OCI-LY7 (cell line): ENCODE measurements at regions not wholly inside any gene's neighbourhood (a gene's known extent, or its start where the extent isn't known, plus 50 kb on each side); places are given as distances from the start of the nearest gene placed in this dataset.

Experiments
- BruUV-seq: library from RNA; stranded (reverse); fragments of 400-500 nt; replicated peaks from 2 replicates; lab custom pipeline; 2021; lab: Mats Ljungman, UMichigan
- CTCF ChIA-PET: fragments of 300-600 bp; sonication (Branson Sonifier 250); formaldehyde crosslinking; loops from one replicate; lab custom pipeline; 2022; ENCODE audit warnings: antibody characterized with exemption; ENCODE audit not compliant: unreplicated experiment; lab: Charles Lee
- POLR2A ChIA-PET: fragments of 300-600 bp; sonication (Branson Sonifier 250); formaldehyde crosslinking; loops from one replicate; lab custom pipeline; 2022; ENCODE audit warnings: antibody characterized with exemption; lab: Charles Lee
- DNase-seq: peaks from one replicate; pipeline ENCODE4 v3.0.0-alpha.2; 2015; ENCODE audit warnings: low spot score
- H2AFZ ChIP-seq: fragments of 200-600 bp; sonication (generic), shearing (Covaris generic); 2 replicates; pipeline ENCODE4 v1.6.1; 2014; ENCODE audit warnings: mild to moderate bottlenecking, antibody characterized with exemption, low read length, moderate library complexity
- H3K27ac ChIP-seq: fragments of 200-600 bp; sonication (generic); 2 replicates; pipeline ENCODE4 v1.5.1; 2014; ENCODE audit warnings: mixed run types, low read depth, mild to moderate bottlenecking, moderate library complexity, low read length, inconsistent platforms; ENCODE audit not compliant: poor library complexity, severe bottlenecking
- H3K36me3 ChIP-seq: fragments of 200-600 bp; sonication (generic); 2 replicates; pipeline ENCODE4 v1.6.1; 2014; ENCODE audit warnings: mild to moderate bottlenecking, antibody characterized with exemption, low read length, moderate library complexity, mixed read lengths; ENCODE audit not compliant: insufficient read depth
- H3K4me1 ChIP-seq: fragments of 200-600 bp; sonication (generic); 2 replicates; pipeline ENCODE4 v1.5.1; 2014; ENCODE audit warnings: mild to moderate bottlenecking, low read length; ENCODE audit not compliant: insufficient read depth, poor library complexity, severe bottlenecking
- H3K4me2 ChIP-seq: fragments of 200-600 bp; sonication (generic); 2 replicates; pipeline ENCODE4 v1.6.1; 2014; ENCODE audit warnings: mild to moderate bottlenecking, low read length
- H3K4me3 ChIP-seq: fragments of 200-600 bp; sonication (generic); 2 replicates; pipeline ENCODE4 v1.5.1; 2014; ENCODE audit warnings: mild to moderate bottlenecking, low read depth, low read length; ENCODE audit not compliant: poor library complexity, severe bottlenecking
- H3K79me2 ChIP-seq: fragments of 200-600 bp; sonication (generic); 2 replicates; pipeline ENCODE4 v1.6.1; 2016; ENCODE audit warnings: low read depth, mild to moderate bottlenecking, low read length, moderate library complexity, mixed read lengths; ENCODE audit not compliant: insufficient read depth
- H3K9me2 ChIP-seq: fragments of 200-600 bp; sonication (generic); 2 replicates; pipeline ENCODE4 v1.6.1; 2016; ENCODE audit warnings: mild to moderate bottlenecking, low read length, mixed read lengths; ENCODE audit not compliant: insufficient read depth
- H3K9me3 ChIP-seq: fragments of 200-600 bp; sonication (generic); 2 replicates; pipeline ENCODE4 v1.6.1; 2014; ENCODE audit warnings: mild to moderate bottlenecking, mixed run types, low read length, mixed read lengths
- H4K20me1 ChIP-seq: fragments of 200-600 bp; sonication (generic); 2 replicates; pipeline ENCODE4 v1.6.1; 2014; ENCODE audit warnings: mild to moderate bottlenecking, antibody characterized with exemption, low read length, moderate library complexity, mixed read lengths; ENCODE audit not compliant: insufficient read depth
- CTCF ChIP-seq: fragments of 200-600 bp; sonication (generic); conservative IDR thresholded peaks from 2 replicates; pipeline ENCODE4 v1.5.1; 2014; ENCODE audit warnings: mild to moderate bottlenecking, antibody characterized with exemption, low read length, moderate library complexity, mixed read lengths
- EZH2phosphoT487 ChIP-seq: fragments of 200-600 bp; sonication (generic); IDR thresholded peaks from 2 replicates; pipeline ENCODE4 v1.6.1; 2018; ENCODE audit warnings: low read depth, borderline replicate concordance, mild to moderate bottlenecking, mixed run types, antibody characterized with exemption, low read length, moderate library complexity, mixed read lengths
- intact Hi-C: fragments of 100-400 bp; cut with micrococcal nuclease; formaldehyde crosslinking; loops from one replicate; pipeline ENCODE4 v1.10.0; 2022; ENCODE audit not compliant: unreplicated experiment

DNA sequence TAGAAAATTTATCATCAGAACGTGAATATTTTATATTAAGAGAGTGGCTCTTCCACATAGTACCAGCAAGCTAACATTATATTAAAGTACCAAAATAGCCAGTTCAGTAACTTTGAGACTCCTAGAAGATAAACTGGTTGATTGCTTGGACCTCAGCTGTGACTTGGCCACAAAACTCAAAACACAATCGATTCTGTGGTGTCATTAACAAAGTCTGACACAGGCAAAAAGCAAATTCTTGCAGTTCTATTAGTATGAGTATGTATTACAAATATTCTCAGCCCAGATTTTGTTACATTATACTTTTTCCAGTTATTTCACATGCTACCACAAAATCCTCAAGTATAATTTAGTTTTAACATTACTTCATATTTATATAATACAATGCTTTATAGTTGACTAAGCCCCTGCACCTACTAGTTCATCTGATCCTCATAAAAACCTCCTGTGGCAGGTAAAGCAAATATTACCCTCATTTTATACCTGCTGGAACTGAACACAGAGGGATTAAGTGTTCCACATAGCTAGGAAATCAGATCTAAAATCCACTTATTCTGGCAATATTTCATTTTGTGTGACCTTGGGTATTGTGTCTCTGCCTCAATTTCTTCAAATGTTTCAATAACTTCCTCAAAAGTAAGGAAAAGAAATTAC, 279.9 kb upstream of the MKLN1 start:
- no peak for DNase-seq
- no peak overlapping the region for H3K4me3 ChIP-seq
- H3K9me2 ChIP-seq: no peaks in the 10 kb centered on the region
- H4K20me1 ChIP-seq: no peaks in the 10 kb centered on the region; the same call in 1 of the 2 replicates
- BruUV-seq: no TSS peak
- no peak overlapping the region for H3K4me2 ChIP-seq
- H2AFZ ChIP-seq: no peak overlapping the region
- ChIA-PET CTCF (no interaction called here), POLR2A (interaction anchor here (0.6 kb wide), 1 partner anchor 10 kb away, joined by 4 read pairs; no protein-coding TSS in a partner anchor)
- H3K79me2 ChIP-seq: peaks cover 4% of the 10 kb centered on the region; the same call in 1 of the 2 replicates
- H3K36me3 ChIP-seq: peaks cover 39% of the 10 kb centered on the region
- intact Hi-C loops: no loop called here
- H3K4me1 ChIP-seq: no peaks in the 10 kb centered on the region
- no peak overlapping the region for H3K27ac ChIP-seq
- no peaks in the 10 kb centered on the region for H3K9me3 ChIP-seq
- no peak for TF ChIP-seq CTCF
- no peak for TF ChIP-seq EZH2phosphoT487

DNA sequence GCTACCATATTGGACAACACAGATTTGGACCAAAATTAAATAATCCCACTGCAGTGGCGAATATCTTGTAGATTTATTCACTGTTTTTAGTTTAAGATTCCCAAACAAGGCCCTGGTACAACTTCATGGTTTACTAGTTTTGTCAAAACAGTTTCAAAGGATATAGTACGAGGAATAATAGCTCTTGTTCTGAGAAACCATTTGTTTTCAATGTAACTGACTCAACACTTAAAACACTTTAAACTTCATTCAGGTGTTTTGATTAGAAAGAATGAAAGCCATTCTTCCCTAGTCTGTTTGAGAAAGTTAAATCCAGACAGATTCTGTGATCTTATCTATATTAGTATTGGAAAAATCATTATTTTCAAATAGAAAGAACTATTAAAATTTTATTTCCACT, 276.4 kb upstream of the MKLN1 start:
- POLR2A ChIA-PET: interaction anchor here (0.6 to 0.8 kb wide), 2 partner anchors 12 to 62 kb away, joined by 3 to 7 read pairs; no protein-coding TSS in a partner anchor

More for the DNA sequence above, 276.4 kb upstream of the MKLN1 start:
- TSS peak; percentile 8 for BruUV-seq
- Histone ChIP-seq H3K27ac (no peak overlapping the region), H3K4me2 (no peak overlapping the region), H3K4me3 (no peak overlapping the region), H3K9me2 (no peaks in the 10 kb centered on the region), H3K9me3 (no peaks in the 10 kb centered on the region), H3K36me3 (peaks cover 30% of the 10 kb centered on the region), H3K4me1 (peaks cover 10% of the 10 kb centered on the region), H2AFZ (no peak overlapping the region), H3K79me2 (peaks cover 22% of the 10 kb centered on the region), H4K20me1 (no peaks in the 10 kb centered on the region)
- no peak for DNase-seq
- CTCF ChIA-PET: no interaction called here
- intact Hi-C loops: no loop called here
- TF ChIP-seq CTCF (no peak), EZH2phosphoT487 (no peak)
